ENCODE measurements at regions not wholly inside any gene's neighbourhood (a gene's known extent, or its start where the extent isn't known, plus 50 kb on each side); places are given as distances from the start of the nearest gene placed in this dataset.

DNA sequence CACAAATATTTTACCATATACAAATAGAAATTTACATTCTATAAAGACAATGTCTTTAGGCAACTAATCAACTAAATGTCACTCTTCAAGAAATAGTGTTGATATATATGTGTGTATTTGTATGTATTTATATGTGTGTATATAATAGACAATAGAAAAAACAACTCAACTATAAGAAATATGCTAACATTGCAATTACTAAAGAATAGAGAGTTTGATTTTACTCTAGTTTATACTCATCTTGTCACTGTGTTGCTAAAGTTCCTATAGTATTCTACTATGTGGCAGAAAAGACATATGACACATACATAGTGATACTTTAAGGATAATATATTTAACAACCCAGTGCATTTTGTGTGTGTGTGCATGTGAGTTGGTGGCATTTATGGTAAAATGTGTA is 1728.3 kb downstream of the PLA2G4A start:
- Histone ChIP-seq H3K4me1 (no peaks in the 10 kb centered on the region), H3K27ac (no peak overlapping the region), H3K36me3 (replicated peaks in 1 of 2; ENCODE audit: insufficient read depth in 1 of 2, low read depth in 2 of 2) (no peaks in the 10 kb centered on the region), H3K27me3 (no peaks in the 10 kb centered on the region), H3K4me3 (no peak overlapping the region), H3K9me3 (no peaks in the 10 kb centered on the region)
- DNase-seq (no peak), ATAC-seq (no peak)
- TF ChIP-seq CTCF (IDR thresholded peaks at IDR 0.05), result no peak
- no peak for TF ChIP-seq POLR2A (IDR thresholded peaks at IDR 0.05)
- intact Hi-C loops (cut with DNase I), result no loop called here

DNA sequence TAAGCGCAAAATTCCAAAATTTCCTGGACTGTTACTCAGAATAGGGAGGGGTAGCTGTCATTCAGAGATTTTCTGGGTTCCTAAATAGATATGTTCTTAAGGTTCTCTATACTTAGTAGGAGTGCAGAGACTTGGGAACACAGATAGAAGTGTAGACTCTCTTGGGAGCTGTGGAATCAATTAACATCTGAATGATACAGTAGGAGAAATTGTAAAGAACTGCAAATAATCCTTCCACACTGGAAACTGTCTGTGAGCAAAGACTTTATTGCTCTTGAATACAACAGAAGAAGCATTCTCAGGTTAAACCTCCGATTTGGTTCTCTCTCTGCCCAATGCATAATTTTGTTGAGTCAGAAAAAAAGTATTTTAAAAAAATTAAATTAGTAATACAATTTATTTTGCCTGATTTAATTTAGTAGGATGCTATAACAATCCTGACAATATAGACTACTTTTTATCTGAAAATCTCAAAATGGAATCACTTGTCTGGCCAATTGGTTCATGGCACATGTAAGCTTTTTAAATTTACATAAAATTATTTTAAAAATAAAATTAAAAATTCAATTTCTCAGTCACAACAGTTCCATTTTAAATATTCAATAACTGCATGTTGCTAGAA is 1754.3 kb downstream of the PLA2G4A start:
- no peak for DNase-seq
- H3K36me3 ChIP-seq (replicated peaks in 1 of 2; ENCODE audit: insufficient read depth in 1 of 2, low read depth in 2 of 2), result no peaks in the 10 kb centered on the region
- H3K27ac ChIP-seq, result no peak overlapping the region
- no peak overlapping the region for H3K4me3 ChIP-seq
- 58 to 60% methylated on average over 2 of the region's 2 CpGs for WGBS, 2 donors
- no peak for TF ChIP-seq CTCF (IDR thresholded peaks at IDR 0.05)
- TF ChIP-seq POLR2A (IDR thresholded peaks at IDR 0.05), result no peak
- no peak for ATAC-seq
- no peaks in the 10 kb centered on the region for H3K9me3 ChIP-seq
- H3K4me1 ChIP-seq, result no peaks in the 10 kb centered on the region
- intact Hi-C loops (cut with DNase I), result no loop called here
- H3K27me3 ChIP-seq, result no peaks in the 10 kb centered on the region

DNA sequence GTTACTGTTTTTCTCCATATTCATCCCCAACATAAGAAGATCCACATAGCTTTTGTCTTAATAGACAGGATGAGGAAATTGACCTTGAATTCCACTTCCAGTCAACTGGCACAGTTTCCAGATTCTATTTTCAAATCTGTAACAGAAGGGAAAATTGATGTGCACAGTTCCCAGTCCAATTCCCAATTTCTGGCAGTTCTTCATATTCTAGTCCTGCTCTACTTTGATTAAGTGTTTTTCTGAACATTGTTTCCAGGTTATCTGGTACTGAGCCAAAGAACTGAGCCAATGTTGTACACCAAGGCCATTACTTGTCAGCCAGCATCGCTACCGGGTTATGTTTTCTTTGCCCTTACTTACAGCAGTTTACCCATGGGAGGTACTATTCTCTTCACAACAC is 1755.4 kb downstream of the PLA2G4A start:
- Histone ChIP-seq H3K4me1 (no peaks in the 10 kb centered on the region), H3K27me3 (no peaks in the 10 kb centered on the region), H3K9me3 (no peaks in the 10 kb centered on the region), H3K4me3 (no peak overlapping the region), H3K27ac (no peak overlapping the region), H3K36me3 (replicated peaks in 1 of 2; ENCODE audit: insufficient read depth in 1 of 2, low read depth in 2 of 2) (no peaks in the 10 kb centered on the region)
- ATAC-seq (no peak), DNase-seq (no peak)
- intact Hi-C loops (cut with DNase I), result no loop called here
- WGBS, 2 donors, result 17 to 22% methylated on average over 2 of the region's 2 CpGs
- TF ChIP-seq POLR2A (IDR thresholded peaks at IDR 0.05), result no peak
- TF ChIP-seq CTCF (IDR thresholded peaks at IDR 0.05), result no peak

- Histone ChIP-seq H3K36me3 (replicated peaks in 1 of 2; ENCODE audit: insufficient read depth in 1 of 2, low read depth in 2 of 2) (no peaks in the 10 kb centered on the region), H3K27ac (no peak overlapping the region), H3K9me3 (no peaks in the 10 kb centered on the region), H3K4me1 (no peaks in the 10 kb centered on the region), H3K4me3 (no peak overlapping the region), H3K27me3 (no peaks in the 10 kb centered on the region)
- intact Hi-C loops (cut with DNase I), result no loop called here
- WGBS, 2 donors, result 86 to 92% methylated on average over 1 of the region's 1 CpG
- ATAC-seq, result no peak
- TF ChIP-seq POLR2A (IDR thresholded peaks at IDR 0.05) (no peak), CTCF (IDR thresholded peaks at IDR 0.05) (no peak)
- no peak for DNase-seq
Observed at GRCh38 chr1:188590641-188591040, 1761.9 kb downstream of the PLA2G4A start.

- TF ChIP-seq CTCF (IDR thresholded peaks at IDR 0.05) (no peak), POLR2A (IDR thresholded peaks at IDR 0.05) (no peak)
- Histone ChIP-seq H3K36me3 (replicated peaks in 1 of 2; ENCODE audit: insufficient read depth in 1 of 2, low read depth in 2 of 2) (no peaks in the 10 kb centered on the region), H3K27ac (no peak overlapping the region), H3K4me1 (no peaks in the 10 kb centered on the region), H3K4me3 (no peak overlapping the region), H3K27me3 (no peaks in the 10 kb centered on the region), H3K9me3 (no peaks in the 10 kb centered on the region)
- DNase-seq, result no peak
- no peak for ATAC-seq
- 48 to 58% methylated on average over 5 of the region's 5 CpGs for WGBS, 2 donors
- intact Hi-C loops (cut with DNase I), result no loop called here
Observed at GRCh38 chr1:188594542-188595235, 1765.9 kb downstream of the PLA2G4A start.

Data from body of pancreas (tissue), 4 donors.